Gastrocnemius medialis (tissue), 4 donors: ENCODE measurements at regions not wholly inside any gene's neighbourhood (a gene's known extent, or its start where the extent isn't known, plus 50 kb on each side); places are given as distances from the start of the nearest gene placed in this dataset.

ENCODE experiments used
- CTCF ChIP-seq, 5 experiments: fragments of 450-650 bp in 3 of 5; fragments of 200-600 bp in 2 of 5; sonication (generic) in 2 of 5; IDR thresholded peaks in 4 of 5; conservative IDR thresholded peaks in 1 of 5; 1 replicate in 4 of 5; 2 replicates in 1 of 5; pipeline ENCODE4 v1.5.1; 2016 to 2019; ENCODE audit warnings: antibody characterized with exemption in 5 of 5, mild to moderate bottlenecking in 3 of 5, moderate library complexity in 3 of 5
- POLR2A ChIP-seq, 2 donors: fragments of 450-650 bp; IDR thresholded peaks; one replicate each; pipeline ENCODE4 v1.6.1; 2017; ENCODE audit warnings: antibody characterized with exemption in 2 of 2, mild to moderate bottlenecking in 2 of 2, moderate library complexity in 2 of 2

DNA sequence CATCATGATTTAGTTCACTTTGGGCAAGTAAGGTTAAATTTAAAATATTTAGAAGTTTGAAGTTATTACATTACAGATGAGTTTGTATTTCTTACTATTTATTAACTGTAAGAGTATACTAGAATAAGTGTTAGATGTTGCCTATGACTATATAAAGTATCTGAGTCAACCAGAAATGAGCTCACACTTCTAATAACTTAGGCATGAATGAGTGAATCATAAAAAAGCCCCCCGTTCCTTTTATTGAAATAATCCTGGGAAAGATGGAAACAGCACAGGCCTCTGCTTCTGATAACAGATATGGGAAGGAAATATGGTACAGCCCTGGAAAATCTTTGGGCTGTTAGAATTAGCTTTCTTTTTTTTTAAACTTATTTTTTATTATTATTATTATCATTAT, 66.6 kb upstream of the TGFBR2 start:
- TF ChIP-seq POLR2A (IDR thresholded peaks at IDR 0.05) = no peak
- no peak for TF ChIP-seq CTCF (IDR thresholded peaks at IDR 0.05 in 4 of 5, conservative IDR thresholded peaks at IDR 0.05 in 1 of 5)
